HG03432 (cell line): ENCODE measurements at regions not wholly inside any gene's neighbourhood (a gene's known extent, or its start where the extent isn't known, plus 50 kb on each side); places are given as distances from the start of the nearest gene placed in this dataset.
"Not testable (repeated sequence)": the region's sequence is repeated elsewhere in the genome, so short reads cannot be mapped to it uniquely, and the experiment has no call there.

Experiments used
- ATAC-seq: cut with Tn5 transposase; IDR thresholded peaks from one replicate; pipeline ENCODE4 v1.9.1; 2021; ENCODE audit warnings: mild to moderate bottlenecking, moderate library complexity; ENCODE audit not compliant: unreplicated experiment

DNA sequence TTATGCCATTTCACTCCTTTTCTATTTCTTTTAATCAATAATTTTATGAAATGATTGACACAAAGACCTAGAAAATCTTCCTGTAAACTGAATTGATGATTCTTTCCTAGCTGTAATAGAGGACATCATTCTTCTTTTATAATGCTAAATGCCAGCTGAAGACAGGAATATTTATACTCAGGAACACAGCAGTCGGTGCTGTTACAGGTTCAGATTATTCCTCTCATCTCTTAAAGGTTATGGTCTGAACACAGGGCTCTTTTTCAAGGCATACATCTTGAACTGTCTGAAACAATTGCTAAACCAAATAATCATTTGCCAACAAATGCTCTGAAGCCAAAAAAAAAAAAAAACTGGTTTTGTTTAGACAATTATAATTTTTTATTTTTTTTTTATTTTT is 305.0 kb upstream of the MMADHC start:
- ATAC-seq, result no peak

- no peak for ATAC-seq
These were observed 298.4 kb upstream of the MMADHC start for GRCh38 chr2:149885946-149886345.

DNA sequence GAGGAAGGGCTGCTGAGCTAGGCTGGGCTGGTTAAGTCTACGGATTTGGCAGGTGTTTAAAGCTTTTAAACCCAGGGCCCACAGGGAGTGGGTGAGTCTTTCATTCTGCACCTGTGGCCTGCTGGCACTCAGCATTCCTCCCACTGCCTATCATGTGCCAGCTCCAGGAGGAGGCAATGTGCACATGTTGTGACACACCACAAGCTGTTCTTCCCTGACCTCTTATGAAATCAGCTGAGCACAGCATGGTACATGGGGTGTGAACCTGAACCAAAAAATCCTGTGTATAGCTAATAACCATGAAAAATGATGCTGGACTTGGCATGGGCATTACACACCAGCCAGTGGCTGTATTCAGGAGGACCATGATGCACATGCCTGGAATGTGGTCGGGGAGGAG is 297.9 kb upstream of the MMADHC start:
- no peak for ATAC-seq

- ATAC-seq, result no peak
These were observed 297.3 kb upstream of the MMADHC start for GRCh38 chr2:149884871-149885270.

DNA sequence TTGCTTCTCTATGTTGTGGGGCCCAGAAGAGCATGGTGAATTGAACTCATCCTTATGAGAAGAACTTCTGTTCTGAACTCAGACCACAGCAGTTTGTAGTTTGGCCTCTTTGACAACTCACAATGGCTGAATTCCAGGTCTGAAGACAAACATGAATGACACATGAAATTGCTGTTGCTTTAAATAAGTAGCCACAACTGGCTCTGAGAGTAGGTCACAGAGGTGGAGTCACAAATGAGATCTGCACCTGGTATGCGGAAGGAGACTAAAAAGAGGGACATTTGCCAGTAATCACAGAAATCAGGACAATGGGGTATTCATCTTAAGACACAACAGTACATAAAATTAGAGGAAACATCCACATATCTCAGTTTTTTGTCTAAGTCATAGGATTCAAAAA is 290.3 kb upstream of the MMADHC start:
- no peak for ATAC-seq

DNA sequence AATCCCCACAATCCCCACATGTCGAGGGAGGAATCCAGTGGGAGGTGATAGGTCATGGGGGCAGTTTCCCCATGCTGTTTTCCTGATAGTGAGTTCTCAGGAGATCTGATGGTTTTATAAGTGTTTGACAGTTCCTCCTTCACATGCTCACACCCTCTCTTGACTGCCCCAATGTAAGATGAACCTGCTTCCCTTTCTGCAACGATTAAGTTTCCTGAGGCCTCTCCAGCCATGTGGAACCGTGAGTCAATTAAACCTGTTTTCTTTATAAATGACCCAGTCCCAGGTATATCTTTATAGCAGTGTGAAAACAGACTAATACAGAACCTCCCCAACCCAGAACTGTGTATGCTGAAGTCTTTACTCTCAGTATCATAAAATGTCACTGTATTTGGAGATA is 289.5 kb upstream of the MMADHC start:
- ATAC-seq, result no peak

DNA sequence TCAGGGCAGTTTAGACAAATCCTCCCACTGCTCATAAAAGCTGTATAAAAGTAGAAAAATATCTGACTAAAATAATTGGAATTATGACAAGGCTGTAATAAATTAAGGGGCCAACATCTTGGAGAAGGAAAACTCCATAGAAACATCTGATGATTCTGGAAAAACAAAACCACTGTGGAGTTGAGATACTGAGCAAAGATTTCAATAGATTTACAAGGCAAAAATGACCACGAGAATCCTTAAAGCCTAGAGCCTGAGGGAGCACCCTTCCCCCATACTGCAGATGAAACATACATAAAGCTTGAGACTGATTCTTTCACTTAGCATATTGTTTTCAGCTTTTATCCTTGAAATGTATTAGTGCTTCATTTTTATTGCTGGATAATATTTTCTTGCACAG is 286.4 kb upstream of the MMADHC start:
- no peak for ATAC-seq

GRCh38 chr2:149872638-149873150 is 285.1 kb upstream of the MMADHC start:
- no peak for ATAC-seq

DNA sequence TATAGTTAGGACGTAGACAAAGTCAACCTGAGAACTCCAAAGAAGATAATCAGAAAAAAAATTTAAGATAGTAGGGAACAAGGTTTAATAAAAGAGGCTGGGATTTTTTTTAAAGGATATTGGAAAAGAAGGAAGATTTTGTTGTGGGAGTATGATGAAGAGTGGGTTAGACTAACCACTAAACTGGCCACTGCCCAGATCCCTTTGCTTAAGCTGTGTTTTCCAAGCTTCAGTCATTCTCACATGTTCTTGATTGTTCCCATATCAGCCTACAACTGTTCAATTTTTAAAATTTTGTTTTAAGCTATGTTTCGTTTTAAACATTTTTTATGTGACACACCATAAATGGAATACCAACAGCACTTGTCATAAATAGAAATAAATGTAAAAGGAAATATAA is 284.5 kb upstream of the MMADHC start:
- ATAC-seq, result no peak

- ATAC-seq, result no peak
These were observed 283.7 kb upstream of the MMADHC start for GRCh38 chr2:149871091-149871885.

DNA sequence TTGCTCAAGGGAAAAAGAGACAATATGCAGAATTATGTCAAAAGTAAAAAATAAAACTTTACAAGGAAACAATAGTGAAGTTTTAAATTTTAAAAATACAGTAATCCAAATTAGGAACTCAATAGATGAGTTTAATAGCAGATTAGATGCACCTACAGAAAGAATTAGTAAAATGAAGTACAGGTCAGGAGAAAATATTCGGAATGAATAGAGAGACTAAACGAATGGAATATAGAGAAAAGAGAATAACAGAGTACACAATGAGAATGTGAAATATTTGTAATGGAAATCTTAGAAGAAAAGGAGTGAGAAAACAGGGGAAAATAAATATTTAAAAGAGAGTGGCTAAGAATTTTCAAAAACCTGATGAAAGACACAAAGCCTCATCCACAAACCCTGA is 275.7 kb upstream of the MMADHC start:
- ATAC-seq, result no peak

GRCh38 chr2:149861034-149861433 is 273.5 kb upstream of the MMADHC start:
- ATAC-seq, result no peak

- ATAC-seq, result no peak
These were observed 272.8 kb upstream of the MMADHC start for GRCh38 chr2:149860276-149860921.

DNA sequence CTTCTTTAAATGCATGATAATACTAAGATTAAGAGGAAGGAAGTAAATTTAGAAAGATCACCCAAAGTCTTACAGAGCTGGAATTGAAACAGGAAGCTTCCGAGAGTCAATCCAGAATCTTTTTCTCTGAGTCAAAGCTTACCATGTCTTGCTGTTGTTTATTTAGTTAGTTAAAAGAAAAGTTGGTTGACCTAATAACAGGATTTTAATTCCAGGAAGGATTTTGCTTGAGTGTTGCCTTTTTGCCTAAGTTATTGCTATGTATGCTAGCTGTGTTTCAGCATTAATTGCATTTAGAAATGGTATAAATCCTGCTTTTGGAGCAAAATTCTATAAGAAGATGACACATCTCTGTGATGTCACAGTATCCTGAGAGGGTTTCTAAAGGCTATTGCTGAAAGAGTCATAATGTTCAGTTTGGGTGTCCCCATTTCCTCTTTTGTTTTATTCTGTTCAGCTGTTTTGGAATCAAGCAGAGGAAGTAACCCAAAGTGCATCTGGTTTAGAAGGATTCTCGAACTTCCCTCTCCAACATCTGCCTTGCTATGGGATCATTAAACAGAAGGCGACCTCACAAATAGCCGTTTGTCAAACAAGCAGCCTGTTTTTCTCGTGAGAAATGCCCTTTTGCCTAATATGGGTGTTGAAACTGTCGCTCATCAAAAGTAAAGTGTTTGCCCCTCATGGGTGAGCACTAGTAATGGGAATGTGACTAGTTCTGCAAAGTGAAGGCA is 271.5 kb upstream of the MMADHC start:
- ATAC-seq, result no peak

GRCh38 chr2:149858216-149858615 is 270.6 kb upstream of the MMADHC start:
- no peak for ATAC-seq

GRCh38 chr2:149857344-149857743 is 269.8 kb upstream of the MMADHC start:
- ATAC-seq, result no peak

DNA sequence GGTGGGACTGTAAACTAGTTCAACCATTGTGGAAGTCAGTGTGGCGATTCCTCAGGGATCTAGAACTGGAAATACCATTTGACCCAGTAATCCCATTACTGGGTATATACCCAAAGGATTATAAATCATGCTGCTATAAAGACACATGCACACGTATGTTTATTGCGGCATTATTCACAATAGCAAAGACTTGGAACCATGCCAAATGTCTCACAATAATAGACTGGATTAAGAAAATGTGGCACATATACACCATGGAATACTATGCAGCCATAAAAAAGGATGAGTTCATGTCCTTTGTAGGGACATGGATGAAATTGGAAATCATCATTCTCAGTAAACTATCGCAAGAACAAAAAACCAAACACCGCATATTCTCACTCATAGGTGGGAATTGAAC is 268.3 kb upstream of the MMADHC start:
- ATAC-seq, result not testable (repeated sequence)

GRCh38 chr2:149849591-149849990 is 262.0 kb upstream of the MMADHC start:
- no peak for ATAC-seq

DNA sequence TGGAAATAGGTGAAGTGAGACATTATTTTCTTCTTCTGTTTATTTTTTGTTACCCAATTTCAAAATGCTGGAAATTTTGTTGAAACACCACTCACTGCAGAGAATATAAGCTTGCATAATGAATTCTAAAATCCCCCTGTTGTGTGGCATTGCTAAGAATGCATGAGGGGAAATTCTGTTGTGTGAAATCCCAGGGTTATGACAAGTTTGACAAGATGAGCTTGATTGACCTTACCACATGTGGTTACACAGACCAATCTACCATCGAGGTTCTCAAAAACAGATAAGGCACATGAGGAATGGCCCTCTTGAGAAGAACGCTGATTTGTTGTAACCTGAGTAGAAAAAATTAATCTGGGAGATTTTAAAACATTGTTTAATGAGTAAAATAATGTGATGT is 261.6 kb upstream of the MMADHC start:
- no peak for ATAC-seq

- ATAC-seq, result no peak
These were observed 253.8 kb upstream of the MMADHC start for GRCh38 chr2:149841396-149841795.

- no peak for ATAC-seq
These were observed 244.7 kb upstream of the MMADHC start for GRCh38 chr2:149832324-149832723.
